NCI-H1694 treated with DMSO at 0.1 percent for 48 hours (cell line): ENCODE measurements at regions not wholly inside any gene's neighbourhood (a gene's known extent, or its start where the extent isn't known, plus 50 kb on each side); places are given as distances from the start of the nearest gene placed in this dataset.
"Not testable (repeated sequence)": the region's sequence is repeated elsewhere in the genome, so short reads cannot be mapped to it uniquely, and the experiment has no call there.

Experiments
- DNase-seq: peaks from one replicate; lab custom pipeline; 2025; lab: John Stamatoyannopoulos, UW

DNA sequence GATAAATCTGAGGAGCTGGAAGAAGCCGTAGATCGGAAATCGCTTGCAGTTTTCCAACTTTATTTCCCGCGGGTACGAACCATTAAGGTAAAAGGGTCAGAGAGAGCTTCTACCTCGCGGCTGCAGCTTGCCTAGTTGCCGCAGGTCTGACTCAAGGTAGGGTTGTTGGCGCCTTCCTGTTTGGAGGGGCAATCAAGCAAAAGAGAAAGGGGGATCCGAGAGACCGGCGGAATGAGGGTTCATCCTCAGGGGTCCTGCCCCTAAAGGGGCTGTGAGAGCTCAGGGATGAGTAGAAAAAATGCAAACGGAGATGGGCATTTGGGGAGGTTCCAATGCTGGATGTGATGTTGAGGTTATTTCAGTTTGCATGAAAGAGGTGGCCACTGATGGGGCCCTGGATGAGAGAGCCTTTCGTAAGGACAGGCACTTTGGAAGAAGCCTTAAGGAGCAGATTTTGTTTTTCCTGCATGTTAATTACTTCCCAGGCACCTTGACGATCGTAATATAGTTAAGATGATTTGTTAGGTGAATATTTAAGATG, 265.4 kb downstream of the CGGBP1 start:
- no peak for DNase-seq

DNA sequence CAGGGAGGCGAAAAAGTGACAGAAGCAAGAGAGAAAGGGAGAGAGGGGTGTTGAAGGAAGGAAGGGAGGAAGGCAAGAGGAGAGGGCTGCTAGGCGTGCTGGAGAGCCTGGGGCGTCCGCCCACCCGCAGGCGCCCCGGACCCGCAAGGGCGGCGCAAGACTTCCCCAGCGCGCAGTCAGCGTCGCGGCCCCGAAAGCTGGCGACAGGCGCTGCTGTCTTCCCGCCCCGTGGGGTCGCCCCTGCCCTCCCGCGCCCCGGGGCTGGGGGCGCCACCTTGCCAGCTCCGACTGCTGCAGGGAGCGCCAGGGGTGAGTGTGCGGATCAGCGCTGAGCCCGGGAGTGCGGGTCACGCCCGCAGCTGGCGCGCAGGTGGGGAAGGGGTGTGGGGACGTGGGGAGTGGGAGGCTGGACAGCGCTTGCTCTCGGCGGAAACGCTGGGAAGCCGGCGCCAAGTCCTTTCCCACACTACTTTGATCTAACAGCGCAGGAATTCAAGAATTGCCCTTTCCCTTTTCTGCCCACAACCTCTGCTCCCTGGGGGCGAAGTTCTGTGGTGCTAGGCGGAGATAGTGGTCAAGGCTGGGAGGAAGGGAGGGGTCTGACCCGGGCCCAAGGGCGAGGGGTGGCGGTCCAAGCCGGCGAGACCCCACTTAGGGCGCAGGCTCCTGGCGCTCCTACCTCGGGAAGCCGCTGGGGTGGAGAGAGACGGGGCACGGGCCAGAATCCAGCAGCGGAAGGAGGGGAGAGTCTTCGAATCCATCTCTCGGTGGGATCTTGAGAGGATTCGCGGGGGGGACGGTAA, 266.1 kb downstream of the CGGBP1 start, which contains the start of gene HTR1F:
Gene HTR1F (plus strand): TSS at position 173 of the 803 bp plus-strand sequence.
- DNase-seq = no peak

DNA sequence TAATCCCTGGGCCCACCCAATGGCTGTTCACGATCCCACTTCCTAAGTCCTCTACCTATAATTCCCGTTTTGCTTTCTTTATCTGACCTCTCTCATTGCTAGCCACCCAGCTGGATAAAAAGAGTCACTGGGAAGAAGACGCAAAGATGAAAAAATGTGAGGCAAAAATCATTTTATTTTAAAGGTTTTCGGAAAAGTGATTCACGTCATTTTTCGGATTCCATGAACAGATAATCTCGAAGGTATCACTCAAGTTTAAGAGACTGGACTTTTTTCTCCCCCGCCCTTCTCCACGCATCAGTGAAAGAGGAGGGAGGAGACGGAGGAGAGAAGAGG, 266.6 kb downstream of the CGGBP1 start:
- DNase-seq = no peak

DNA sequence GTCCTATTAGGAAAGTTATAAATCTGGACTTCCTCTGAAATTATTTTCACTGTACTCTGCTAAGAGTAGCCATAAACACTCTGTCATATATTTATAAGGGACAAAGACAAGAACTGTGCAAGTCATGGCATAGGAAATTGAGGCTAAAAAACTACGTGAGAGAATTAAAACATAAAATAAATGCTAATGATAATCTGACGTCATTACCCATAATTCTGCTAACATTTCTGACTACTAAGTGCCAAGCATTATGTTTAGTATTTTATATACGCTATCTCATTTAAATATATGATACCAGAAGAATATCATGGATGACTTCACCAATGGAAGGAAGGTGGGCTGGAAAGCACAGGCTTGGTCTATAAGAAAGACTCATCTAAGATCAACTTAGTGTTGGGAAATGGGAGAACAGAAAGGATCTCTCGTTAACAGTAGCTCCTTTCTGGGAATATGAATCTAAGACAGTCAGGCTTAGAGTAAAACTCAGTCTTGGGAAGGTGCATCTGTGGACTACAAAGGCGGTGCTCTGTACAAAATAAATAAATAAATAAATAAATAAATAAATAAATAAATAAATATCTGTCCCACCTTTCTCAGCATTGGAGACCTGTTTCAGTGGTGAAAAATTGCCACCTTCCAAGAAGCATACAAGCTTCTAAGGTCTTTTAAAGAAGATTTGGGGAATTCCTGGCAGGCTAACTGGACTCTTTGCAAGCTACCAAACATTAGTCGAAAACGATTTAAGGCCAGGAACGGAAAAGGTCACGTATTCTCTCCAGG, 267.4 kb downstream of the CGGBP1 start:
- DNase-seq = no peak

DNA sequence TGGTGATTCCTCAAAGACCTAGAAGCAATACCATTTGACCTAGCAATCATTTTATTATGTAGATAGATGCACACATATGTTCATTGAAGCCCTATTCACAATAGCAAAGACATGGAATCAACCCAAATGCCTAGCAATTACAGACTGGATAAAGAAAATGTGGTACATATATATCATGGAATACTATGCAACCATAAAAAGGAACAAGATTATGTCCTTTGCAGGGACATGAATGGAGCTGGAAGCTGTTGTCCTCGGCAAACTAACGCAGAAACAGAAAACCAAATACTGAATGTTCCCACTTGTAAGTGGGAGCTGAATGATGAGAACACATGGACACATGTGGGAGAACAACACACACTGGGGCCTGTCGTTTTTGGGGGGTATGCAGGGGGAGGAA, 269.8 kb downstream of the CGGBP1 start:
- not testable (repeated sequence) for DNase-seq

DNA sequence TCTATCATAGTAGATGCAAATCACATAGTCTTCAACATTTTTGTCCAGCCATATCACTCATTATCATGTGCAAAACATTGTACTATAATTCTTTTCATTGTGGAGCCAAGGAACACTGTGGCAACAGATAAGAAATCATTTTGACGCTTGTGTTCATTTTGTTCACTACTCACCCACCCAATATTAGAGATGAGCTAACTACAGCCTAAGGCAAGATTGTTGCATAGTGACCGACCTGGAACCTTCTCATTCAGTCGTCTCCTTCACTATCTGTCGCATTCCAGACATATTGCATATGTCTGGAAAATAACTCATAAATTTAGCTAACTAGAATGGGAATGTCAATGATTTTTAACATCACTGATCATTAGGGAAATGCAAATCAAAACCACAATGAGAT, 270.3 kb downstream of the CGGBP1 start:
- DNase-seq = no peak

DNA sequence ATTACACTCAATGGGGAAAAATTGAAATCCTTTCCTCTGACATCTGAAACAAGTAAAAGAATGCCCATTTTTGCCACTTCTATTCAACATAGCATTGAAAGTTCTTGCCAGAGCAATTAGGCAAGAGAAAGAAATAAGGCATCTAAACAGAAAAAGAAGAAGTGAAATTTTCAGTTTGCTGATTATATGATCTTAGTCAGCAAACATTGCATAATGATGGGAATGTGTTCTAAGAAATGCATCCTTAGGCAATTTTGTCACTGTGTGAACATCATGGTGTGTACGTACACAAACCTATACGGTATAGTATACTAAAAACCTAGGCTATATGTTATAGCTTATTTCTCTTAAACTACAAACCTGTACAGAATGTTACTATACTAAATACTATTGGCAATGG, 278.0 kb downstream of the CGGBP1 start:
- no peak for DNase-seq

DNA sequence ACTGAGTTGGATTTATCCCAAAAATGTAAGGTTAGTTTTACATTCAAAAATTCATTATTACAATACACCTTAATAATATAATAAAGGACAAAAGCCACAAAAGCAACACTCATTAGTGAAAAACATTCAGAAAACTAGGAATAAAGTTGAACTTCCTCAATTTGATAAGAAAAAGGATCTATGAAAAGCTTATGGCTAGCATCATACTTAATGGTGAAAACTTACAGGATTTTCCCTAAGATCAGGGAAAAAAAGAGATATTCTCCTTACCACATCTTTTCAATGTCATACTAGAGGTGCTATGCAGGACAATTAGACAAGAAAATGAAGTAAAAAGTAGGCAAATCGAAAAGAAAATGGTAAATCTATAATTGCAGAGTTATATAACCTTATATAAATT, 279.9 kb downstream of the CGGBP1 start:
- DNase-seq = no peak

DNA sequence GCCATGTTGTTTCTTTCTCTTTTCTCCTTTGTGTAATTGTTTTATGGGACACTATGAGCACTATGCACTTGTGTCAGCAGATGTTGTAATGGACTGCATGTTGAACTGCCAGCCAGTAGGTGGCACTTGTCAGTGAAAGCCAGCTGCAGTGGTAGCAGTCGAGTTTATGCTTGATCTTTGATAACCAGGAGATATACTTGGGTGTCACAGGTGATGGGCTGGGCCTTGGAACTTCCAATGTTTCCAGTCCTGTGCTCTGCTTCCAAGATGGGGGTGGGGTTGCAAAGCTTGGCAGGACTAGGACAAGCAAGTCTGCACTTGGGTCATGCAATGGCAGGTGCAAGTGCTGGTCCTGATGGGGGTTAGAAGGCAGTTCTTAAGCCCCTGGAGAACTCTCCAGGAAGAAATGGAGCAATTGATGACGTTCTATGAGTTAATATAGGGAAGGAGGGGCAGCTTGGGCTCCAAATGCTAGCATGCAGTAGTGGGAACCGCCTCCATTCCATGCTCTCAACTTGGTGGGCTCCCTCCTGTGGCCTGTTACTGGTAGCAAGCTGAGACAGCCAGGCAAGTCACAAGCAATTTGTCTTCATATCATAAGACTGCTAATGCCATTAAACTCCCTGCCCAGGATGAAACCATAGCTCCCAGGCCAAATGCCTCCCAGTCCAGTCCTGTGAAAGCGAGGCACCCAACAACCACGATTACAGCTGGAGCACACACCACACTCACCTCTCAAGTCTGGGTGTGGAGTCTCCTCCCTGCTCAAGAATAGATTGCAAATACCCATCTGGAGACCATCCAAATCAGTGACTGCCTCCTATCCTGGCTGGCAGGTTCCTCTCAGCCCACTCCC, 287.2 kb downstream of the CGGBP1 start:
- DNase-seq = no peak

DNA sequence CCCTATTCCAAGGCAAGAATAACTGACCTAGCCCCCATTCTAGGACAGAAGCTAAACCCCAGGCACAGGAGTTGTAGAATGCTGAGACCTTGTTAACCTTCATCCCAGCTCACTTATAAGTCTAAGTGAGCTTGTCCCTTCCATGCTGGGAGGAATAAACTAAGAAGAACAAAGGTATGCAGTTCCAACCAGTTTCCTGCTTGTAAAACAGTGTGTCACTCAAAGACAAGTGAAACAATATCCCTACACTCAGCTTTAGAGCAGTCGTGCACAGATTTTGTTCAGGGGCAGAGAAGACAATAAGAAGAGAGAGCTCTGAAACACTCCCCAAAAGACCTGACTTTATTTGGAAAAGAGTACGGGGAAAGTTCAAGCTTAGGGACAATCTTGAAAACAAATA, 292.1 kb downstream of the CGGBP1 start:
- no peak for DNase-seq

DNA sequence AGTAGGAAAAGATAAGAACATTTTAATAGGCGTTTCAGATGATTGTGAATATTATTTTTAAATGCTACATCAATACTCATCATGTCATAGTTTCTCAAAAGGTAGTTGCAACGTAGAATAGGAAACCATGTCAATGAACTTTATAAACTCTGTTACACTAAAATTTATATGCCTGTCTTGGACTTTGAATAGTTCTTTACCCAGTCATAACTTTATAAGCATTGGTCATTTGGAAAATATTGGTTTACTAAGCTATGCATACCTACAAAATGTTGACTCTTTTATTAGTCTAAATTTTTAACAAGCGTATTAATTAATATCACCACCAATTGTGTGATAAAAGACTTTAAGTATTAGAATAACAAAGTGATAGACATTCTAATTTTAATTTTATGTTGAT, 293.5 kb downstream of the CGGBP1 start:
- DNase-seq = no peak

DNA sequence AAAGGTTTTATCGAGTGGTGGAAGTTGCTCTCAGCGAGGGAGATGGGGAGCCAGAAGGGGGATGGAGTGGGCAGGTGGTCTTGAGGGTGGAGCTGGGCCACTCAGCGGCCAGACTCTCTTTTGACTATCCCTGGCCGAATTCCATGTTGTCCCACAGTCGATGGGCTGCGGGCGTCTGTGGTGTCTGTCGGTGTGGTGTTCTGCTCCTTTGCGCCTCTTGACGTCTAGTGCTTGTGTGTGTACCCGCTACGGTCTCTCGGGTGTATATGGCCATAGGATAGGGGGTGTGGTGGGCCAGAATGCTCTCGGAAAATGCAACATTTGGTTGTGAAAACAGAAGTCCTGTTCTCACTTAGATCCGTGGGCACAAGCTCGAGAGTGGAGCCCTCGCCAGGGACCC, 297.0 kb downstream of the CGGBP1 start:
- DNase-seq = no peak

DNA sequence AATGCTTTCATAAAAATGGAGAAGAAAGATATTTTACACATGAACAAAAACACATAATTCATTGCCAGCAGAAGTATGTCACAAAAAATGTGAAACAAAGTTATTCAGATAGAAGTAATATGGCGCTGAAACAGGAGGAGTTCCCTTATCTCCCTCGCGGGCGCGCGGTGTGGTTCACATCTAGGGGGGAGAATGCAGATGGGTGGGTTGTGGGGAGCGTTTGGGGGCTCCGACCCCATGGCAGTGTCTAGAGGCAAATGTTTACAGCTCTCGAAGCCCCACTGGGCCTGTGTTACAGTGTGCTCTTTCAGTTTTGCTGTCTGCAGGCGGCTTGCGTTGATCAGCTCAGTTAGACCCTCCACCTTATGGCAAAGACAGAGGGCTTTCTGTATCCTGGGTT, 297.5 kb downstream of the CGGBP1 start:
- DNase-seq = no peak

DNA sequence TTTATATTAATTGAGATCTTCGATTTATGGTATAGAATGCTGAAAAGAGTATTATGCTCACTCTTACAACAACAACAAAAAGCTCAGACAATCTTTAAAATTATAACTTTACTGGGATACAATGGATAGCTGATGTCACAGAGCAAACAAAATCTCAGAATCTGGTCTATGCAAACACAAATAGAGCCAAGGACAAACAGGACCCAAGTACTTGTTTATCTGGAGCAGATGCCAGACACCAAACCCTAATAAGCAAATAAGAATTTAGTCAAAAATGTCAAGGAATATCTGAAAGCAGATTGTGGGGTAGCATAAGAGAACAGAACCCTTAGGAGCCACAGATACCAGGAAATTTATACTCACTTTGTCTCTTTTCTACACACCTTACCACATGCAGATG, 302.2 kb downstream of the CGGBP1 start:
- DNase-seq = no peak

DNA sequence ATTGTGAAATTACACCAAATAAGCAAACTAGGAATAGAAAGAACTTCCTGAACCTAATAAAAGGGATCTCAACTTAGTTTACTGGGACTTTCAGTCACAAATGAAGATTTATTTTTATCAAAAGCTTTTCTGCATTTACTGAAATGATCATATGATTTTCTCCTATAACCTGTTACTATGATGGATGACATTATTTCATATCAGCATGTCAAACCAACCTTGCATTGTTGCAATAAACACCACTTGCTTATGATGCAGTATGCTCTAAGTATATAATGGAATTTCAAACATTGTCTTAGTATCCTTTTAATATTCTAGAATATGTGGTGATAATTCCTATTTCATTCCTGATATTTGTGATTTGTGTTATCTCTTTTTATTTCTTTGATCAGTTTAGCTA, 303.0 kb downstream of the CGGBP1 start:
- DNase-seq = no peak

DNA sequence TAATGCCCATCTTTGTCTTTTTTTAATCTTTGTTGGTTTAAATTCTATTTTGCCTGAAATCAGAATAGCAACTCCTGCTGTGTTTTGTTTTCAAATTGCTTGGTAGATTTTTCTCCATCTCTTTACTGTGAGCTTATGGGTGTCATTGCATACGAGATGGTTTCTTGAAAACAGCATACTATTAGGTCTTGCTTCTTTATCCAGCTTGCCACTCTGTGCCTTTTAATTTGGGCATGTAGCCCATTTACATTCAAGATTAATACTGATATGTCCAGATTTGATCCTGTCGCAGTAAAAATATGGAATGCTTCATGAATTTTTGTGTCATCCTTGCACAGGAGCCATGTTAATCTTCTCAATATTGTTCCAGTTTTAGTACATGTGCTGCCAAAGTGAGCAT, 316.6 kb downstream of the CGGBP1 start:
- DNase-seq = no peak

DNA sequence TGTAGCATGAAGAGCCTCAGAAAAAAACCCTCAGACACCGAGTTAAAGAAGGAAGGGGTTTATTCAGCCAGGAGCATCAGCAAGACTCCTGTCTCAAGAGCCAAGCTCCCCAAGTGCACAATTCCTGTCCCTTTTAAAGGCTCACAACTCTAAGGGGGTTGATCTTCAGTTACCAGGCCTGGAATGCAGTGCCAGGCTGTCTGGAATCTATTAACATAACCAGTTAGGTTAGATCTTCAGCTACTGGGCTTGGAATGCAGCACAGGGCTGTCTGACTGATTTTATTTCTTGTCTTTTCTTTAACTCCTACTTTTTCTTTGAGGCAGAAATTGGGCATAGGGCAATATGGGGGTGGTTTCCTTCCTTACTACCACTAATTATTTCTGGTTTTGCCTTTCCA, 317.9 kb downstream of the CGGBP1 start:
- not testable (repeated sequence) for DNase-seq

DNA sequence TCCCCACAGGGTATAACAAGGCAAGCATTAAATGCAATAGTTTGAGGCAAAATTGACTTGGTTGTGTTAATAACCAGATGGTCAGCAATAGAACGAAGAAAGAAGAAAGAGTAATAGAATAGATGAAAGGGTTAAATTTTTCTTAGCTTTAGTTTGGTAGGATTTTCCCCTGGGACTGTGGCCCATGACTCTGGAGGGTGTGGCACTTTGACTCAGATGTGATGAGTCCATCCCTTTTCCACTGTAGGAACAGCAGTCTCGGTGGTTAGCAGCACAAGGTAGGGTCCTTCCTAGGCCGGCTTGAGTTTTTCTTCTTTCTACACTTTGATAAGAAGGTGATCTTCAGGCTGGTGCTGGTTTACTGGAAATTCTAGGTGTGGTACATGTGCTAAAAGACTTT, 321.0 kb downstream of the CGGBP1 start:
- not testable (repeated sequence) for DNase-seq

DNA sequence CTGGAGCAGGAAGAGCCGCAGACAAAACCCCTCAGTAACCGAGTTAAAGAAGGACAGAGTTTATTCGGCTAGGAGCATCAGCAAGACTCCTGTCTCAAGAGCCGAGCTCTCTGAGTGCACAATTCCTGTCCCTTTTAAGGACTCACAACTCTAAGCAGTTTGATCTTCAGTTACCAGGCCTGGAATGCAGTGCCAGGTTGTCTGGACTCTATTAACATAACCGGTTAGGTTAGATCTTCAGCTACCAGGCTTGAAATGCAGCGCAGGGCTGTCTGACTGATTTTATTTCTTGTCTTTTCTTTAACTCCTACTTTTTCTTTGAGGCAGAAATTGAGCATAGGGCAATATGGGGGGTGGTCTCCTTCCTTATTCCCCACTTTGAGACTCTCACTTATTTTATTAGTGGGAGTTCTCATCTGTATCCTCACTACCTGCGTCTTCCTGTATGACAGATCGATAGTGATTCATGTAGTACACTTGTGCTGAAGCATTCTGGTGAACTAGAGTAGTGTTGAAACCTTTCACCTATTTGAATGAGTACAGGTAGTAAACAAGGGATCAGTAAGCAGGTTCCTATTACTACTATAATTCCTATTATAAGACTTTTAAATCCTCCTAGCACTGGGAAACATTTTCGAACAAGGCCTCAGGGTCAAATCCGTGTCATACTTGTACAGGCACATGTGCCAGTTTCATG, 325.0 kb downstream of the CGGBP1 start:
- DNase-seq = no peak

DNA sequence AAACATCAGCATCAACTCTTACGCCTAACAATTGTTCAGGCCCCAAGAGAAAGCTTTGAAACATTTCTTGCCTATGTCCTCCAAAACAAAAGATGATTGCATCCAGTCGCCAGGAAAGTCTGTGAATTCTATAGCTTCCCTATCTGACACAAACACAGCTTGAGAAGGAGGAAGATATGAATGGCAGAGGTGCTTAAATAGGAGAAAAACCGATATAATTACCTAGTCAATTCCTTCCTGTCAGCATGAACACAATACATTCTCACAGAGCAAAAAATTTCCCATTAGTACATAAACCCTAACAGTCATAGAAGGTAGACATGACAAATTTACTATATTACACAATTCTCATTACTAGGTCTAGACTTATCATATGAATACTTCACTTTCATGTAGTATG, 326.5 kb downstream of the CGGBP1 start:
- no peak for DNase-seq

DNA sequence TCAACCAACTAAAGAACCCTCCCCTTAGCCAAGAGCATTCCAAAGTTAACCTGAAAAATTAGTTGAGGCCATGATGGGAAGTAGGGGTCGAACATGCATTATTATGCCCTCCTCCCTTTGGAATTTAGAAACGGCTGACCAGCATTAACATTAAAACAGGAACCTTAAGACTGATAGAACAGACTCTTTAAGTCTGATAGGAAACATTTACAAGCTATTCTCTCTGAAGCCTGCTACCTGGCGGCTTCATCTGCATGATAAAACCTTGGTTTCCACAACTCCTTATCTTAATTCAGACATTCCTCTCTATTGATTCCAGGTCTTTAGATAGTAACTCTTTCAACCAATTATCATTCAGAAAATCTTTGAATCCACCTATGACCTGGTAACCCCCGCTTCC, 331.0 kb downstream of the CGGBP1 start:
- DNase-seq = no peak

DNA sequence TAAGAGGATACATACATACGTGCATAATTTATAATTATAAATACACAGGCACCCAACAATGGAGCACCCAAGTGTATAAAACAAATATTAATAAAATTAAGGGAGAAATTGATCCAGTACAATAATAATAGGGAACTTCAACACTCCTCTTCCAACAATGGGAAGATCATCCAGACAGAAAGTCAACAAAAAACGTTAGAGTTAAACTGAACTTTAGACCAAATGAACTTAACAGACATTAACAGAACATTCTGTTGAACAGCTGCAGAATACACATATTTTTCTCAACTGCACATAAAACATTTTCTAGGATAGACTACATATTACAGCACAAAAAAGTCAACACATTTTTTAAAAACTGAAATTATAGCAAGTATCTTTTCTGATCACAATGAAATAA, 339.7 kb downstream of the CGGBP1 start:
- DNase-seq = no peak
